Mesendoderm (in vitro differentiated cells): ENCODE measurements at regions not wholly inside any gene's neighbourhood (a gene's known extent, or its start where the extent isn't known, plus 50 kb on each side); places are given as distances from the start of the nearest gene placed in this dataset.
"Not testable (repeated sequence)": the region's sequence is repeated elsewhere in the genome, so short reads cannot be mapped to it uniquely, and the experiment has no call there.

Experiments used
- DNase-seq: peaks from one replicate; pipeline ENCODE4 v3.0.0; 2013
- H2AK5ac ChIP-seq: 2 replicates; pipeline ENCODE4 v1.6.1; 2013; ENCODE audit warnings: low read length, inconsistent platforms
- H2BK120ac ChIP-seq: 2 replicates; pipeline ENCODE4 v1.6.1; 2013; ENCODE audit warnings: low read depth, mild to moderate bottlenecking, low read length, moderate library complexity, mixed read lengths
- H2BK15ac ChIP-seq: replicated peaks from 2 replicates; pipeline ENCODE4 v1.6.1; 2013; ENCODE audit warnings: low read depth, mild to moderate bottlenecking, moderate library complexity
- H2BK5ac ChIP-seq: 2 replicates; pipeline ENCODE4 v1.6.1; 2013; ENCODE audit warnings: low read length, inconsistent platforms
- H3K18ac ChIP-seq: 2 replicates; pipeline ENCODE4 v1.6.1; 2013; ENCODE audit warnings: mild to moderate bottlenecking, low read length, mixed read lengths
- H3K23ac ChIP-seq: one replicate; pipeline ENCODE4 v1.6.1; 2013; ENCODE audit warnings: low read length
- H3K27ac ChIP-seq: 2 replicates; pipeline ENCODE4 v1.5.1; 2013; ENCODE audit warnings: low read depth, mild to moderate bottlenecking, inconsistent platforms, low read length, moderate library complexity
- H3K27me3 ChIP-seq: 2 replicates; pipeline ENCODE4 v1.6.1; 2013; ENCODE audit warnings: low read length, control low read depth, mild to moderate bottlenecking, inconsistent platforms; ENCODE audit not compliant: insufficient read depth, poor library complexity
- H3K36me3 ChIP-seq: 2 replicates; pipeline ENCODE4 v1.6.1; 2013; ENCODE audit warnings: low read length, inconsistent platforms; ENCODE audit not compliant: control insufficient read depth, insufficient read depth
- H3K4ac ChIP-seq: one replicate; pipeline ENCODE4 v1.6.1; 2013; ENCODE audit warnings: low read depth, mild to moderate bottlenecking, low read length, moderate library complexity
- H3K4me1 ChIP-seq: 2 replicates; pipeline ENCODE4 v1.6.1; 2013; ENCODE audit warnings: low read depth, low read length, inconsistent platforms; ENCODE audit not compliant: control insufficient read depth
- H3K4me2 ChIP-seq: 2 replicates; pipeline ENCODE4 v1.6.1; 2013; ENCODE audit warnings: low read length
- H3K4me3 ChIP-seq: 2 replicates; pipeline ENCODE4 v1.5.1; 2013; ENCODE audit warnings: mild to moderate bottlenecking, low read length
- H3K56ac ChIP-seq: one replicate; pipeline ENCODE4 v1.6.1; 2013; ENCODE audit warnings: low read length
- H3K79me1 ChIP-seq: 2 replicates; pipeline ENCODE4 v1.6.1; 2013; ENCODE audit warnings: low read length, inconsistent platforms
- H3K79me2 ChIP-seq: 2 replicates; pipeline ENCODE4 v1.6.1; 2013; ENCODE audit warnings: mild to moderate bottlenecking, low read length; ENCODE audit not compliant: control insufficient read depth, insufficient read depth
- H3K9ac ChIP-seq: 2 replicates; pipeline ENCODE4 v1.6.1; 2013; ENCODE audit warnings: low read length, inconsistent platforms
- H4K5ac ChIP-seq: one replicate; pipeline ENCODE4 v1.6.1; 2013; ENCODE audit warnings: low read length
- H4K8ac ChIP-seq: one replicate; pipeline ENCODE4 v1.6.1; 2013; ENCODE audit warnings: low read depth, mild to moderate bottlenecking, control low read depth, low read length, moderate library complexity
- WGBS: extraction: QIAGEN DNeasy Blood & Tissue Kit; methylation state at CpG from one replicate; pipeline ENCODE4 v1.1.7; 2013; ENCODE audit warnings: low lambda C conversion rate, missing lambda C conversion rate; ENCODE audit not compliant: insufficient coverage; ENCODE audit errors: extremely low coverage; 5-methylcytosine and 5-hydroxymethylcytosine counted together

GRCh38 chr9:110130791-110131416 lies 77.1 kb downstream of the C9orf152 start:
- DNase-seq = peak; percentile 82
- H3K56ac ChIP-seq = no peak overlapping the region

GRCh38 chr9:110131499-110131898 lies 76.5 kb downstream of the C9orf152 start:
- H3K9ac ChIP-seq = no peak overlapping the region
- DNase-seq = peak; percentile 91
- H3K18ac ChIP-seq = no peak overlapping the region
- no peaks in the 10 kb centered on the region for H3K79me1 ChIP-seq
- H3K56ac ChIP-seq = no peak overlapping the region
- no peak overlapping the region for H2BK5ac ChIP-seq
- no peaks in the 10 kb centered on the region for H3K27me3 ChIP-seq
- H3K4me1 ChIP-seq = peaks cover 16% of the 10 kb centered on the region
- no peaks in the 10 kb centered on the region for H3K79me2 ChIP-seq
- H4K5ac ChIP-seq = no peak overlapping the region
- H3K23ac ChIP-seq = no peak overlapping the region
- no peak overlapping the region for H3K4me2 ChIP-seq
- no CpG with 5 or more reads among the region's 2 CpGs for WGBS
- H3K4ac ChIP-seq = no peak overlapping the region
- no peak overlapping the region for H2BK120ac ChIP-seq
- H2BK15ac ChIP-seq = no peak overlapping the region
- no peak overlapping the region for H4K8ac ChIP-seq
- H2AK5ac ChIP-seq = no peak overlapping the region
- no peak overlapping the region for H3K4me3 ChIP-seq
- no peak overlapping the region for H3K27ac ChIP-seq
- no peaks in the 10 kb centered on the region for H3K36me3 ChIP-seq

More at GRCh38 chr9:110130791-110131416, 77.1 kb downstream of the C9orf152 start:
- H3K79me2 ChIP-seq = no peaks in the 10 kb centered on the region
- no peak overlapping the region for H2AK5ac ChIP-seq
- H3K79me1 ChIP-seq = no peaks in the 10 kb centered on the region
- no peak overlapping the region for H2BK5ac ChIP-seq
- no peak overlapping the region for H3K4me2 ChIP-seq
- H3K9ac ChIP-seq = no peak overlapping the region
- no peak overlapping the region for H3K4me3 ChIP-seq
- H3K4me1 ChIP-seq = peaks cover 16% of the 10 kb centered on the region
- no peak overlapping the region for H3K4ac ChIP-seq
- no peaks in the 10 kb centered on the region for H3K27me3 ChIP-seq
- H4K5ac ChIP-seq = no peak overlapping the region
- no peaks in the 10 kb centered on the region for H3K36me3 ChIP-seq
- H3K23ac ChIP-seq = no peak overlapping the region
- no CpG with 5 or more reads among the region's 6 CpGs for WGBS
- no peak overlapping the region for H3K27ac ChIP-seq
- H3K18ac ChIP-seq = no peak overlapping the region
- no peak overlapping the region for H2BK15ac ChIP-seq
- H4K8ac ChIP-seq = no peak overlapping the region
- no peak overlapping the region for H2BK120ac ChIP-seq

GRCh38 chr9:110132531-110132930 lies 75.4 kb downstream of the C9orf152 start:
- H3K27ac ChIP-seq, H3K23ac ChIP-seq, H2BK120ac ChIP-seq, H2BK5ac ChIP-seq, H3K56ac ChIP-seq, H3K9ac ChIP-seq, H2BK15ac ChIP-seq, H3K4me2 ChIP-seq, H3K79me2 ChIP-seq, H3K4me3 ChIP-seq, H3K18ac ChIP-seq, H3K4me1 ChIP-seq, H3K36me3 ChIP-seq, H4K5ac ChIP-seq, H2AK5ac ChIP-seq, H4K8ac ChIP-seq, DNase-seq, H3K79me1 ChIP-seq, H3K4ac ChIP-seq, H3K27me3 ChIP-seq: not testable (repeated sequence)
- WGBS = no CpG with 5 or more reads among the region's 3 CpGs

- Histone ChIP-seq H3K27ac (no peak overlapping the region), H2BK15ac (no peak overlapping the region), H3K4me3 (no peak overlapping the region), H2AK5ac (no peak overlapping the region), H3K23ac (no peak overlapping the region), H3K18ac (no peak overlapping the region), H4K5ac (no peak overlapping the region), H3K27me3 (no peaks in the 10 kb centered on the region), H2BK120ac (no peak overlapping the region), H3K56ac (no peak overlapping the region), H3K9ac (no peak overlapping the region), H3K79me1 (no peaks in the 10 kb centered on the region), H3K4me2 (no peak overlapping the region), H2BK5ac (no peak overlapping the region), H4K8ac (no peak overlapping the region), H3K79me2 (no peaks in the 10 kb centered on the region), H3K4ac (no peak overlapping the region), H3K36me3 (no peaks in the 10 kb centered on the region), H3K4me1 (peaks cover 7% of the 10 kb centered on the region)
- peak; percentile 48 for DNase-seq
- WGBS = no CpG with 5 or more reads among the region's 3 CpGs
Observed at GRCh38 chr9:110133059-110133458, 74.9 kb downstream of the C9orf152 start.

- no peak overlapping the region for H3K9ac ChIP-seq
- H3K23ac ChIP-seq = no peak overlapping the region
- no CpG with 5 or more reads among the region's 4 CpGs for WGBS
- H3K27me3 ChIP-seq = no peaks in the 10 kb centered on the region
- H2AK5ac ChIP-seq = no peak overlapping the region
- no peak overlapping the region for H3K4me2 ChIP-seq
- no peak overlapping the region for H4K8ac ChIP-seq
- H3K79me1 ChIP-seq = no peaks in the 10 kb centered on the region
- H2BK120ac ChIP-seq = no peak overlapping the region
- H2BK15ac ChIP-seq = no peak overlapping the region
- H3K79me2 ChIP-seq = no peaks in the 10 kb centered on the region
- no peak overlapping the region for H3K4me3 ChIP-seq
- no peak overlapping the region for H3K56ac ChIP-seq
- no peak overlapping the region for H3K27ac ChIP-seq
- no peak overlapping the region for H2BK5ac ChIP-seq
- no peak overlapping the region for H3K4ac ChIP-seq
- no peak overlapping the region for H4K5ac ChIP-seq
- no peak overlapping the region for H3K18ac ChIP-seq
- H3K4me1 ChIP-seq = peaks cover 7% of the 10 kb centered on the region
- DNase-seq = no peak
- no peaks in the 10 kb centered on the region for H3K36me3 ChIP-seq
Observed at GRCh38 chr9:110133608-110134210, 74.2 kb downstream of the C9orf152 start.

GRCh38 chr9:110135846-110136245 lies 72.1 kb downstream of the C9orf152 start:
- H3K9ac ChIP-seq = no peak overlapping the region
- no peak overlapping the region for H2BK120ac ChIP-seq
- H3K36me3 ChIP-seq = no peaks in the 10 kb centered on the region
- H4K5ac ChIP-seq = no peak overlapping the region
- H2BK15ac ChIP-seq = no peak overlapping the region
- no peaks in the 10 kb centered on the region for H3K79me2 ChIP-seq
- H3K4me1 ChIP-seq = no peaks in the 10 kb centered on the region
- no CpG with 5 or more reads among the region's 1 CpG for WGBS
- H3K27me3 ChIP-seq = no peaks in the 10 kb centered on the region
- no peak for DNase-seq
- H2BK5ac ChIP-seq = no peak overlapping the region
- no peaks in the 10 kb centered on the region for H3K79me1 ChIP-seq
- H3K18ac ChIP-seq = no peak overlapping the region
- no peak overlapping the region for H4K8ac ChIP-seq
- no peak overlapping the region for H3K56ac ChIP-seq
- H2AK5ac ChIP-seq = no peak overlapping the region
- H3K4me2 ChIP-seq = no peak overlapping the region
- no peak overlapping the region for H3K27ac ChIP-seq
- H3K4me3 ChIP-seq = no peak overlapping the region
- no peak overlapping the region for H3K23ac ChIP-seq
- H3K4ac ChIP-seq = no peak overlapping the region
